HCT116 (cell line): ENCODE measurements at regions not wholly inside any gene's neighbourhood (a gene's known extent, or its start where the extent isn't known, plus 50 kb on each side); places are given as distances from the start of the nearest gene placed in this dataset.

Experiments used
- ATAC-seq: fragments of 200-7000 bp; cut with Tn5 transposase; 2 replicates; pipeline ENCODE4 v1.9.1; 2020; ENCODE audit warnings: mild to moderate bottlenecking, moderate library complexity
- BruUV-seq: library from RNA; stranded (reverse); fragments of 400-500 nt; replicated peaks from 2 replicates; lab custom pipeline; 2021; lab: Mats Ljungman, UMichigan
- CTCF ChIA-PET: fragments of 300-600 bp; sonication (Branson Sonifier 250); formaldehyde crosslinking; loops from one replicate; lab custom pipeline; 2021; ENCODE audit warnings: antibody characterized with exemption; lab: Charles Lee
- POLR2A ChIA-PET: fragments of 300-600, 350-600 bp; sonication (Branson Sonifier 250); formaldehyde crosslinking; loops from one replicate; lab custom pipeline; 2021; ENCODE audit warnings: antibody characterized with exemption; lab: Charles Lee
- RAD21 ChIA-PET, 2 experiments: fragments of 300-600 bp; sonication (Branson Sonifier 250); formaldehyde crosslinking; loops; one replicate each; lab custom pipeline; 2023; ENCODE audit warnings: low total read pairs in 2 of 2; ENCODE audit not compliant: uncharacterized antibody in 2 of 2, unreplicated experiment in 2 of 2, low non-redundant PET in 1 of 2; lab: Charles Lee
- DNase-seq: peaks from one replicate; pipeline ENCODE4 v3.0.0-alpha.2; 2010; ENCODE audit warnings: low read depth, low spot score
- H2AFZ ChIP-seq: fragments of 200-600 bp; shearing (Covaris generic), sonication (generic); 2 replicates; pipeline ENCODE4 v1.6.1; 2017; ENCODE audit warnings: low read depth, mixed run types, mixed read lengths, antibody characterized with exemption, low read length; ENCODE audit not compliant: poor library complexity, severe bottlenecking
- H3K27ac ChIP-seq: 2 replicates; pipeline ENCODE4 v1.5.1; 2012; ENCODE audit warnings: low read depth, low read length
- H3K27me3 ChIP-seq: fragments of 200-600 bp; sonication (generic); 2 replicates; pipeline ENCODE4 v1.6.1; 2016; ENCODE audit warnings: mixed run types, low read length, mixed read lengths; ENCODE audit not compliant: insufficient read depth
- H3K36me3 ChIP-seq, 2 experiments: fragments of 200-500 bp in 1 of 2; fragments of 200-600 bp in 1 of 2; sonication (Bioruptor generic) in 1 of 2; sonication (generic) in 1 of 2; 2 replicates each; pipeline versions ENCODE4 v1.5.1 to v1.6.1; 2014 to 2016; ENCODE audit warnings: low read length in 2 of 2, inconsistent platforms in 1 of 2, mixed read lengths in 1 of 2, mixed run types in 1 of 2; ENCODE audit not compliant: insufficient read depth in 2 of 2, control insufficient read depth in 1 of 2
- H3K4me1 ChIP-seq, 2 experiments: fragments of 200-600 bp in 1 of 2; sonication (generic) in 1 of 2; 2 replicates each; pipeline versions ENCODE4 v1.5.1 to v1.6.1; 2012 to 2017; ENCODE audit warnings: low read length in 2 of 2, inconsistent platforms in 1 of 2, mild to moderate bottlenecking in 1 of 2, mixed read lengths in 1 of 2, mixed run types in 1 of 2, moderate library complexity in 1 of 2; ENCODE audit not compliant: insufficient read depth in 2 of 2, control insufficient read depth in 1 of 2
- H3K4me2 ChIP-seq: fragments of 200-600 bp; sonication (generic); 2 replicates; pipeline ENCODE4 v1.6.1; 2017; ENCODE audit warnings: mixed run types, low read length, mixed read lengths
- H3K4me3 ChIP-seq, 2 experiments: fragments of 200-600 bp in 1 of 2; sonication (generic) in 1 of 2; replicated peaks in 1 of 2; 2 replicates each; pipeline ENCODE4 v1.5.1; 2011 to 2016; ENCODE audit warnings: low read length in 2 of 2, control low read depth in 1 of 2, low read depth in 1 of 2, mild to moderate bottlenecking in 1 of 2, mixed read lengths in 1 of 2, mixed run types in 1 of 2
- H3K79me2 ChIP-seq: fragments of 200-600 bp; sonication (generic); 2 replicates; pipeline ENCODE4 v1.6.1; 2017; ENCODE audit warnings: mild to moderate bottlenecking, mixed run types, low read length, moderate library complexity, mixed read lengths; ENCODE audit not compliant: insufficient read depth
- H3K9ac ChIP-seq: fragments of 200-600 bp; sonication (generic); 2 replicates; pipeline ENCODE4 v1.6.1; 2016; ENCODE audit warnings: low read length, mixed read lengths
- H3K9me2 ChIP-seq: fragments of 200-600 bp; sonication (generic), shearing (Covaris generic); 2 replicates; pipeline ENCODE4 v1.6.1; 2017; ENCODE audit warnings: mixed run types, mild to moderate bottlenecking, moderate library complexity; ENCODE audit not compliant: insufficient read depth
- H3K9me3 ChIP-seq, 2 experiments: fragments of 200-500 bp in 1 of 2; fragments of 200-600 bp in 1 of 2; sonication (Bioruptor generic) in 1 of 2; sonication (generic) in 1 of 2; 2 replicates each; pipeline ENCODE4 v1.6.1; 2014 to 2017; ENCODE audit warnings: low read length in 2 of 2, mixed read lengths in 2 of 2, inconsistent platforms in 1 of 2, low read depth in 1 of 2, mild to moderate bottlenecking in 1 of 2, mixed run types in 1 of 2, moderate library complexity in 1 of 2; ENCODE audit not compliant: control insufficient read depth in 1 of 2, insufficient read depth in 1 of 2
- H4K20me1 ChIP-seq: fragments of 200-600 bp; sonication (generic), shearing (Covaris generic); 2 replicates; pipeline ENCODE4 v1.6.1; 2017; ENCODE audit warnings: mixed run types, mild to moderate bottlenecking, moderate library complexity; ENCODE audit not compliant: insufficient read depth
- ATF3 ChIP-seq: IDR thresholded peaks from 2 replicates; pipeline ENCODE4 v1.6.1; 2012
- CBX3 ChIP-seq: IDR thresholded peaks from 2 replicates; pipeline ENCODE4 v1.6.1; 2012; ENCODE audit warnings: low read depth
- CEBPB ChIP-seq: IDR thresholded peaks from 2 replicates; pipeline ENCODE4 v1.6.1; 2012; ENCODE audit warnings: low read depth
- EGR1 ChIP-seq: IDR thresholded peaks from 2 replicates; pipeline ENCODE4 v1.6.1; 2012; ENCODE audit warnings: low read depth
- ELF1 ChIP-seq: IDR thresholded peaks from 2 replicates; pipeline ENCODE4 v1.6.1; 2012; ENCODE audit warnings: low read depth, borderline replicate concordance
- EZH2 ChIP-seq: fragments of 200-600 bp; sonication (generic); IDR thresholded peaks from 2 replicates; pipeline ENCODE4 v1.6.1; 2017; ENCODE audit warnings: antibody characterized with exemption, mixed run types
- FOSL1 ChIP-seq: IDR thresholded peaks from 2 replicates; pipeline ENCODE4 v1.6.1; 2012; ENCODE audit warnings: low read depth
- JUND ChIP-seq: IDR thresholded peaks from 2 replicates; pipeline ENCODE4 v1.6.1; 2012
- MAX ChIP-seq: IDR thresholded peaks from 2 replicates; pipeline ENCODE4 v1.6.1; 2012
- POLR2A ChIP-seq: IDR thresholded peaks from 2 replicates; pipeline ENCODE4 v1.7.0; 2011; ENCODE audit warnings: borderline replicate concordance; ENCODE audit not compliant: insufficient read depth, insufficient read length; ENCODE audit errors: extremely low read depth
- POLR2AphosphoS5 ChIP-seq: IDR thresholded peaks from 2 replicates; pipeline ENCODE4 v1.6.1; 2011; ENCODE audit warnings: mild to moderate bottlenecking, low read depth, low read length, moderate library complexity
- RAD21 ChIP-seq: IDR thresholded peaks from 2 replicates; pipeline ENCODE4 v1.6.1; 2012; ENCODE audit warnings: low read depth, mild to moderate bottlenecking
- SP1 ChIP-seq: IDR thresholded peaks from 2 replicates; pipeline ENCODE4 v1.6.1; 2012; ENCODE audit warnings: low read depth
- SRF ChIP-seq: IDR thresholded peaks from 2 replicates; pipeline ENCODE4 v1.6.1; 2012; ENCODE audit warnings: low read depth
- TCF7L2 ChIP-seq: IDR thresholded peaks from 2 replicates; pipeline ENCODE4 v1.7.0; 2011; ENCODE audit warnings: borderline replicate concordance, inconsistent platforms; ENCODE audit not compliant: insufficient read depth, insufficient read length; ENCODE audit errors: extremely low read depth
- YY1 ChIP-seq: IDR thresholded peaks from 2 replicates; pipeline ENCODE4 v1.6.1; 2011; ENCODE audit warnings: low read length, low read depth, moderate library complexity, mild to moderate bottlenecking; ENCODE audit not compliant: insufficient replicate concordance; ENCODE audit errors: extremely low read depth
- ZBTB33 ChIP-seq: IDR thresholded peaks from 2 replicates; pipeline ENCODE4 v1.6.1; 2011; ENCODE audit warnings: mild to moderate bottlenecking, low read length, moderate library complexity; ENCODE audit not compliant: insufficient replicate concordance; ENCODE audit errors: extremely low read depth
- ZFX ChIP-seq: fragments of 450-650 bp; IDR thresholded peaks from 2 replicates; pipeline ENCODE4 v1.6.1; 2017
- ZNF274 ChIP-seq: fragments of 200-500 bp; sonication (Bioruptor generic); IDR thresholded peaks from 2 replicates; pipeline ENCODE4 v1.6.1; 2014; ENCODE audit warnings: mild to moderate bottlenecking, low read depth, low read length, inconsistent platforms
- intact Hi-C: fragments of 100-400 bp; cut with micrococcal nuclease; formaldehyde crosslinking; loops from 2 replicates; pipeline ENCODE4 v1.10.0; 2022

GRCh38 chr15:37517191-37517895 lies 417.0 kb upstream of the MEIS2 start:
- intact Hi-C loops = no loop called here
- Histone ChIP-seq H3K4me3 (no peak overlapping the region), H3K4me2 (no peak overlapping the region), H3K27me3 (0 out of 2 replicates have a peak, but pooled peaks cover 3% of the 10 kb centered on the region), H3K79me2 (no peaks in the 10 kb centered on the region), H2AFZ (no peak overlapping the region), H3K9ac (no peak overlapping the region), H3K9me2 (no peaks in the 10 kb centered on the region), H3K36me3 (no peaks in the 10 kb centered on the region), H4K20me1 (no peaks in the 10 kb centered on the region), H3K27ac (no peak overlapping the region), H3K4me1 (no peaks in the 10 kb centered on the region)
- ChIA-PET POLR2A (no interaction called here), RAD21 (no interaction called here)
- no peak for ATAC-seq
- BruUV-seq = no TSS peak
- no peak for DNase-seq
- TF ChIP-seq ELF1 (no peak), POLR2A (no peak), SP1 (no peak), ZBTB33 (no peak), FOSL1 (no peak)
- TF ChIP-seq, all 23 proteins: peak for 0
- CTCF ChIA-PET = no interaction called here
- no peaks in the 10 kb centered on the region for H3K9me3 ChIP-seq

GRCh38 chr15:37518436-37518835 lies 416.0 kb upstream of the TMCO5A start:
- Histone ChIP-seq H3K4me2 (no peak overlapping the region), H3K36me3 (no peaks in the 10 kb centered on the region), H3K27ac (no peak overlapping the region), H3K9me3 (no peaks in the 10 kb centered on the region), H3K27me3 (0 out of 2 replicates have a peak, but pooled peaks cover 3% of the 10 kb centered on the region), H3K9ac (no peak overlapping the region), H3K4me3 (no peak overlapping the region), H2AFZ (no peak overlapping the region), H3K9me2 (no peaks in the 10 kb centered on the region), H4K20me1 (no peaks in the 10 kb centered on the region), H3K79me2 (no peaks in the 10 kb centered on the region), H3K4me1 (no peaks in the 10 kb centered on the region)
- ATAC-seq = no peak
- POLR2A ChIA-PET = no interaction called here
- no peak for DNase-seq
- intact Hi-C loops = no loop called here
- no TSS peak for BruUV-seq
- RAD21 ChIA-PET = no interaction called here
- CTCF ChIA-PET = no interaction called here
- TF ChIP-seq POLR2AphosphoS5 (no peak), ZFX (no peak), SRF (no peak), FOSL1 (no peak), ELF1 (no peak), EZH2 (no peak), YY1 (no peak), ZNF274 (no peak), POLR2A (no peak), CEBPB (no peak), CBX3 (no peak), RAD21 (no peak), EGR1 (no peak), MAX (no peak), TCF7L2 (no peak), JUND (no peak), ATF3 (no peak)
